ENCODE measurements at regions not wholly inside any gene's neighbourhood (a gene's known extent, or its start where the extent isn't known, plus 50 kb on each side); places are given as distances from the start of the nearest gene placed in this dataset.
A peak's percentile ranks its signal among the peaks of the same experiment; 100 is the strongest.

GRCh38 chr22:49593509-49593908, 234.2 kb downstream of the BRD1 start:
- in situ Hi-C loops (cut with HindIII; ENCODE audit: low pct_unique_long_range_greater_than_20kb, low sequenced_read_pairs), result no loop called here
- no peak for DNase-seq (ENCODE audit: low read depth, low spot score)

DNA sequence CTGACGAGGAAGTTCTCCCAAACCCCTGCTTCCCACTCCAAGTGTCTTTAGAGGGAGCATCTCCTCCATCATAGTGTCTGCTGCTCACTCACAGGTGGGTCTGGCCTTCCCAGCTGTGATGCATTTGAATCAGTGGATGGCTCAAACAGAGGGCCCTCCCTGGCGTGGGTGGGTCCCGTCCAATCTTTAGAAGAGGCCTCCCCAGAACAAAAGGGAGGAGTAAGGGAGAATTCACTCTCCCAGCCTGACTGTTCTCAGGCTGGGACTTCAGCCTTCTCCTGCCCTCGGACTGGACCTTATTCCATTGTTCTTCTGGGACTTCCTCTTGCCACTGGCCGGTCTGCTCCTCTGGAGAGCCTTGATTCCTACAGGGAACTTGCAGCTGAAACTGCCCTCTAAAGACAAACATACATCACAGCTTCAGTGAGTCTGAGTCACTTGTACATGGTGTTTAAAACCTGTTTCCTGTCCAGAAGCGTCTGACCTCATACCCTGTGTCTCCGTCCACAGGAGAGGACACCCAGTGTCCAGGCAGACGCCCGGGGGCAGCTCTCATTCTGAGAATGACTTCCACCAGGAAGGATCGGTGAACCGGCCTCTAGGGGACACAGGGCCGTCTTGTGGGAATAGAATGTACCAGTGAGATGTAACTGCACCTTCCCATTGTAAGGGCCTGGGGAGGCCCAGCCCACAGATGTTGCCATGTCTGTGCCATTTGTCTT, 234.7 kb downstream of the BRD1 start:
- no peak for DNase-seq (ENCODE audit: low read depth, low spot score)
- in situ Hi-C loops (cut with HindIII; ENCODE audit: low pct_unique_long_range_greater_than_20kb, low sequenced_read_pairs), result no loop called here

- no peak for DNase-seq (ENCODE audit: low read depth, low spot score)
- in situ Hi-C loops (cut with HindIII; ENCODE audit: low pct_unique_long_range_greater_than_20kb, low sequenced_read_pairs), result no loop called here
Observed at GRCh38 chr22:49590851-49591445, 236.7 kb downstream of the BRD1 start.

DNA sequence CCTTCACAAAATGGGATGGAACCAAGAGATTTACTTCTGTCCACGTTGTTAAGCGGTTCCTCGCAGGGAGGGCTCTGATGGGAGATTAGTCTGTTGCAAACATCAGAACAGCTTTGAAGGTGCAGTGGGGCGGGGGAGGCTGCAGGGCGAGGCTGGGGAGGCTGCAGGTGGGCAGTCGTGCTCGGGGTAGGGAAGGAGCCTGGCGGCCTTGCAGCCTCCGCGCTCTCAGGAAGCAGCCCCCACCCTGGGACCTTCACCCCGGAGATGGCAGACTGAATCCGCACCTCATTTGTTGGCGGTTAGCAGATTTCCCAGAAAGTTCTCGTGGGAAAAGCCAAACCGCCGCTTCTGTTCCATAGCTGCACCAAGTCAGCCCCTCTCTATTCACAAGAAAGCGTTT, 237.3 kb downstream of the BRD1 start:
- in situ Hi-C loops (cut with HindIII; ENCODE audit: low pct_unique_long_range_greater_than_20kb, low sequenced_read_pairs), result no loop called here
- DNase-seq (ENCODE audit: low read depth, low spot score), result no peak

- DNase-seq (ENCODE audit: low read depth, low spot score), result no peak
- in situ Hi-C loops (cut with HindIII; ENCODE audit: low pct_unique_long_range_greater_than_20kb, low sequenced_read_pairs), result no loop called here
Observed at GRCh38 chr22:49589811-49590210, 237.9 kb downstream of the BRD1 start.

DNA sequence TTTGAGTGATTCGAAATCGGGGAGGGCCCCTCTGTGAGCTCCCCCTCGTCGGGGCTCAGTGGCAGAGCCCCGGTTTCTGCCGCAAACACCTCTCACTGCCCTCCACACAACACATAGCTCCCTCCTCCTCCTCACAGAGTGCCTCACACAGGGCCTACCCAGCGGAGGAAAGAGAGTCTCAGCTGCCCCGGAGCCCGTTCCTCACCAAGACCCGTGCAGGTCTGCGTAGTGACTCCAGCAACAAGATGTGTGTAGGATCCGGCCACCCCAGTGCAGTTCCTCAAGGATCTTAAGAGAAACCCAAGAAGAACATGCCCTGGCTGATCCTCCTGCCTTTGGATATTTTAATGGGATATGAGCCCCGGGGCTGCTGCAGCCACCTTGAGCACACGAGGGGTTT, 238.4 kb downstream of the BRD1 start:
- in situ Hi-C loops (cut with HindIII; ENCODE audit: low pct_unique_long_range_greater_than_20kb, low sequenced_read_pairs), result no loop called here
- no peak for DNase-seq (ENCODE audit: low read depth, low spot score)

DNA sequence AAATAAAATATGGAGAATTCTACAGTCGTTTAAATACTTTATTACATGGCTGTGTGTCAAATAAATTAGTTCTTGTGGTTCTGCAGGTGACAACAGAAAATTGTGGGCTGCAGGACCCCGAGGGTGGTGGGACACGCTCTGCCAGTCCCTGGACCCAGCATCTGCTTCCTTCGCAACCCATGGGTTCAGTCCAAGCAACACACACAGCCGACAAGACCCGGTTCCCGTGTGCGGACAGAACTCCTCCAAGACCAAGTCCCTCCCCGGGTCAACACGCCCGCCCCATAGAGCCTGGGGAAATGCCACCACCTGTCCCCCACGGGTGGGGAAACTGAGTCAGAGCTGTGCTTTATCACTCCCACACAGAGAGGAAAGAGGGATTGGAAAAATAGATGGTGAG, 238.9 kb downstream of the BRD1 start:
- DNase-seq (ENCODE audit: low read depth, low spot score), result no peak
- in situ Hi-C loops (cut with HindIII; ENCODE audit: low pct_unique_long_range_greater_than_20kb, low sequenced_read_pairs), result no loop called here

DNA sequence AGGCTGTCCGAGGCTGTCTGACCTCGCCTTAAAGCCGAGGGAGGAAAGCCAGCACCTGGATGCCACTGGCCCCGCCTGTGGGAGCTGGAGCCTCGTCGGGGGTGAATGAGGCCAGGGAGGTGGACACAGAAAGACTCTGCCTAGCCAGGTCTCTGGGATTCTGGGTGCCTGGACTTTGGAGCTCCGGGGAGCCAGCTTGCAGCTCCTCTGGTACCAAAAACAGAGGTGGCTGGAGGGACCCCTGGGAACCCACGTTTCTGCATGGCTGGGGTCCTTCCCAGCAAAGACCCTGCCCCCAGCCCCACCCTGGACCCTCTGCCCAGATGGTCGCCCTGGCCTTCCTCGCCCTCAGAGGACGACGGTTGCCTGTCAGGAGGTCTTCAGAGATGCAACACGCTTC, 239.7 kb downstream of the BRD1 start:
- in situ Hi-C loops (cut with HindIII; ENCODE audit: low pct_unique_long_range_greater_than_20kb, low sequenced_read_pairs), result no loop called here

GRCh38 chr22:49587421-49587820, 240.3 kb downstream of the BRD1 start:
- in situ Hi-C loops (cut with HindIII; ENCODE audit: low pct_unique_long_range_greater_than_20kb, low sequenced_read_pairs), result no loop called here
- DNase-seq (ENCODE audit: low read depth, low spot score), result no peak

More for the DNA sequence above, 239.7 kb downstream of the BRD1 start:
- DNase-seq (ENCODE audit: low read depth, low spot score), result no peak

DNA sequence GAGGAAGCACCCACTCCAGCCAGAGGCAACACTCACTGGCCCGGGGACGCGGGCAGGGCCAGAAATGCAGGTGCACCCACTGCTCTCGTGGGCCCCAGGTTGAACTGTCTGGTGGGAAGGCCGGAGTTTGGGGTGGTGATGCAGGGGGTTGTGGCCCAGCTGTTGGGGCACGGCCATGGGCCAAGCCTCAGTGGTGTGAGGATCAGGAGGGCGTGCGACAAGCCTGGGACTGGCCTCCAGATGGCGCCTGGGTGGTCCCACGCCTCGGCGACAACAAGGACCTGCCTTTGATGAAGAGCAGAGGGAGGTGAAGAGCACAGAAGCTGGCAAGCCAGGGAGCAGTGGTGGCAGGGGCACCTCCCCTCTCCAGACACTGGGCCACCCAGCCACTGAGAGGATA, 240.8 kb downstream of the BRD1 start:
- DNase-seq (ENCODE audit: low read depth, low spot score), result no peak
- in situ Hi-C loops (cut with HindIII; ENCODE audit: low pct_unique_long_range_greater_than_20kb, low sequenced_read_pairs), result no loop called here

GRCh38 chr22:49586244-49586748, 241.4 kb downstream of the BRD1 start:
- no peak for DNase-seq (ENCODE audit: low read depth, low spot score)
- in situ Hi-C loops (cut with HindIII; ENCODE audit: low pct_unique_long_range_greater_than_20kb, low sequenced_read_pairs), result no loop called here

- no peak for DNase-seq (ENCODE audit: low read depth, low spot score)
- in situ Hi-C loops (cut with HindIII; ENCODE audit: low pct_unique_long_range_greater_than_20kb, low sequenced_read_pairs), result no loop called here
Observed at GRCh38 chr22:49585461-49586243, 242.0 kb downstream of the BRD1 start.

GRCh38 chr22:49583886-49584505, 243.7 kb downstream of the BRD1 start:
- DNase-seq (ENCODE audit: low read depth, low spot score), result no peak
- in situ Hi-C loops (cut with HindIII; ENCODE audit: low pct_unique_long_range_greater_than_20kb, low sequenced_read_pairs), result no loop called here

- DNase-seq (ENCODE audit: low read depth, low spot score), result no peak
- in situ Hi-C loops (cut with HindIII; ENCODE audit: low pct_unique_long_range_greater_than_20kb, low sequenced_read_pairs), result no loop called here
Observed at GRCh38 chr22:49583341-49583740, 244.3 kb downstream of the BRD1 start.

DNA sequence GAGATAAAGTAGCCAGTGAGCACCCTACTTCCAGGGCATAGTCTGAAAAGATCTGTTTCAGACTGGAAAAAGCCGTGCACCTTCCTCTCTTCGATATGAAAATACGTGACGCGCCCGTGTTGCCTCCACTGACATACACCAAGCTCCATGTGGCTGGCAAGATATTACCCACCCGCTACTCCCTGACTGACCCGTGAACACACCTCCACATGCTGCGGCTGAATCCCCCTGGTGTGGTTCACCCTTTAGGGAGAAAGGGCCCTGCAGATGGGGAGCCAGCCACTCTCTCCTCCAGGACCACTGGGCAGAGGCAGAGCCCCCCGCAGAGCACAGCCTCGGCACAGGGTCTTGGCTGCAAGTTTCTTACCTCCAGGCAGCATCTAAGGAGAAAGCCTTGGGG, 245.0 kb downstream of the BRD1 start:
- no peak for DNase-seq (ENCODE audit: low read depth, low spot score)
- in situ Hi-C loops (cut with HindIII; ENCODE audit: low pct_unique_long_range_greater_than_20kb, low sequenced_read_pairs), result no loop called here

DNA sequence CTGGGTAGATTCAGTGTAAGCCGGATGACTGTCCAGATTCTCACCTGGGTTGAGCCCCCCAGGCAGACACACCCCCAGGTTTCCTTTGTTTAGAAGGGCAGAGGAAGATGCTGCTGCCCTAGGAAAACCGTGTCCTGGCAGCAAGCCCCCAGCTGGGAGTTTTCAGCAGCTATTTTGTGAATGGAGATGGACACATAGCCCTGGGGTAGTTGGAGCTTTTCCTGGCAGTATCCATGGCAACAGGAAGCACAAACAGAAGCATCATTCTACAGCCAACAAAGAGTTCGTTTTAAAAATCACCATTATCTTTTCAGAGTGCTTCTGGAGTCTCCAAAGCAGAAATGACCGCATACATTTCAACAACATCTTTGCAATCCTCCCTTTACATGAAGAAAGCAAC, 245.5 kb downstream of the BRD1 start:
- in situ Hi-C loops (cut with HindIII; ENCODE audit: low pct_unique_long_range_greater_than_20kb, low sequenced_read_pairs), result no loop called here
- peak; percentile 19 for DNase-seq (ENCODE audit: low read depth, low spot score)

DNA sequence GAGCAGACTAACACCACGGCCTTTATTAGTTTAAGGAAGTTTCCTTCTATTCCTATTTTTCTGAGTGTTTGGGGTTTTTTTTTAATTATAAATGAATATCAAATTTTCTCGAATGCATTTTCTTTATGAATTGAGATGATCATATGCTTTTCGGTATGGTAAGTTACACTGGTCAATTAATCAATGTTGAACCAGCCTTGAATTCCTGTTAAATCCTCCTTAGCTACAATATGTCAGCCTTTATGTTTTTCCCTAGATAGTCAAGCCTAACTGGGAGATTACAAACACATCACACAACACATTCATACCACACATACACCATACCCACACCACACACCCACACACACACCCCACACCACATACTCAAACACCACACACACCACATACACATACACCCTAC, 247.6 kb downstream of the BRD1 start:
- in situ Hi-C loops (cut with HindIII; ENCODE audit: low pct_unique_long_range_greater_than_20kb, low sequenced_read_pairs), result no loop called here
- DNase-seq (ENCODE audit: low read depth, low spot score), result no peak

All from SK-MEL-5 (cell line).